SHP77 treated with DMSO at 0.1 percent for 48 hours (cell line): ENCODE measurements at regions not wholly inside any gene's neighbourhood (a gene's known extent, or its start where the extent isn't known, plus 50 kb on each side); places are given as distances from the start of the nearest gene placed in this dataset.

Experiments
- DNase-seq: peaks from one replicate; lab custom pipeline; 2025; lab: John Stamatoyannopoulos, UW

DNA sequence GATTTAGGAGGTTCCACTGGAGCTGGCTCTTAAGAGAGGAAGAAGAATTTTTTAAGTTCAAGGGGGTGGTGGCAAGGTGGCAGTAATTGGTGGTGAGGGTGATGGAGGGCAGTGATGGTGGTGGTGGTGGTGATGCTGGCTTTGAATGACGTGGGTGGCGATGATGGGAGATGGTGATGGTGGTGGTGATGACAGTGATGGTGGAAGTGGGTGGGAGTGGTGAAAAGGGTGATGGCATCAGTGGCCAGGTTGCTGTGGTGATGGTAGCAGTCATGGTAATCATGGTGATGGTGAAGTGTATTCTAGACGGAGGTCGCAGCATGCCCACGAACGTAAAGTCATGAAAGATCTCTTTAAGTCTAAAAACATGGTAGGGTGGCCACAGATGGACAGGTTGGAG is 197.3 kb downstream of the PTEN start:
- DNase-seq: no peak

GRCh38 chr10:88062385-88062784 is 199.0 kb downstream of the PTEN start:
- no peak for DNase-seq

DNA sequence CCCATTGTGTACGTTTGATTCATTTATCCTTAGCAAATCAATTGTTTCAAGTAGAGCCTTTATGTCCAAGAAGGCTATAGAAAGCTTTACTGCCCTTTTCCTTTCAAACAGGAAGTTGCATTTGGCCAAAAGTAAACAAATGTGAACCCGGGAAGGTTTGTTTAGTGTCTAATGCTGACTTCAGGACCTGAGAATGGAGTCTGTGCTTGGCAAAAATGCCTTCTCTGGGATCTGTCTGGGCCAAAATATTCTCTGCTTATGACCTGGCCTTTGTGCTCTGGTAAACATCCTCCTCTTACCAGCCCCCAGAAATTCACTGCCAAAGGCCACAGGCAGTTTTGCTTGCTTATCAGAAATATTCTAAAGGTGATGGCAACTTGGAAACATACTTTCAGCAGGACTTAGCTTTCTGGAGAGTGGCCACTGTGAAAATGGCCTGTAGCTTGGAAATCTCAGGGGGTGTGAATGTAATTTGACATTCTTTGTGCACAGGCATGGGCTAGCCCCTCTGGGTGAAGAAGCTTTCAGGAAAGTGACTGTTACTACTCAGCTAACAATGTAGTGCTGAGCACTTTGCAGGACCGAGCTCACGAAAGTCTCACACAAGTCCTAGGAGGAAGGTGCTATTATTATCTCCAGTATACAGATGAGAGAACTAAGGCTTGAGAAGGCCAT is 199.5 kb downstream of the PTEN start:
- no peak for DNase-seq

DNA sequence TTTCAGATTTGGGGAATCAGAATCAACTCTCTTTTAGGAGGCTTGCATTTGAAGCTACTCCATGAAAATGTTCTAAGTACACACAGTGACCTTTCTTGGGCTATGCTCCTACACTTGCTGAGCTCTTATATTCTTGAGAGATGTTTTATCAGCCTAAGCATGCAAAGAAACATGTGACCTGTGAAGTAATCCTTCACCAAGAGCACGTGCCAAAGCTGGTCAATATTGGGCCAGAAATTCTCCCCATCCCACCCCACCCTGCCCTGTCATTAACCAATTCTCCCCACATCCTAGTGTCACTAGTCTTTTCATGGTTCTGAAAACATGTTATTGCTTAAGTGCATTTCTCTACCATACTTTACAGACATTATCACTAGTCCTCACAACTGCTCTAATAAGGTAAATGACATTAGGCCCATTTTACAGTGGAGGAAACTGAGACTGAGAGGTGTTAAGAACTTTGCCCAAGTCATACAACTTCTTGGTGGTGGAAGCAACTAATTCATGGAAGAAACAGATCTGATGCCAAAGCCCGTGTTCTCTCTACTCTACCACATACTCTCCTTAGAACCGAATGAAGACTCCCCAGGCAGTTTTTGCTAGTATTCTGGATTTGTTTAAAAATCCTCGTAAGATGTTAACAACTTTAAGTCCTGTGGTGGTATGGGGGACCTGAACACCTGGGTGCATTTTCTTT is 200.6 kb downstream of the PTEN start:
- no peak for DNase-seq

DNA sequence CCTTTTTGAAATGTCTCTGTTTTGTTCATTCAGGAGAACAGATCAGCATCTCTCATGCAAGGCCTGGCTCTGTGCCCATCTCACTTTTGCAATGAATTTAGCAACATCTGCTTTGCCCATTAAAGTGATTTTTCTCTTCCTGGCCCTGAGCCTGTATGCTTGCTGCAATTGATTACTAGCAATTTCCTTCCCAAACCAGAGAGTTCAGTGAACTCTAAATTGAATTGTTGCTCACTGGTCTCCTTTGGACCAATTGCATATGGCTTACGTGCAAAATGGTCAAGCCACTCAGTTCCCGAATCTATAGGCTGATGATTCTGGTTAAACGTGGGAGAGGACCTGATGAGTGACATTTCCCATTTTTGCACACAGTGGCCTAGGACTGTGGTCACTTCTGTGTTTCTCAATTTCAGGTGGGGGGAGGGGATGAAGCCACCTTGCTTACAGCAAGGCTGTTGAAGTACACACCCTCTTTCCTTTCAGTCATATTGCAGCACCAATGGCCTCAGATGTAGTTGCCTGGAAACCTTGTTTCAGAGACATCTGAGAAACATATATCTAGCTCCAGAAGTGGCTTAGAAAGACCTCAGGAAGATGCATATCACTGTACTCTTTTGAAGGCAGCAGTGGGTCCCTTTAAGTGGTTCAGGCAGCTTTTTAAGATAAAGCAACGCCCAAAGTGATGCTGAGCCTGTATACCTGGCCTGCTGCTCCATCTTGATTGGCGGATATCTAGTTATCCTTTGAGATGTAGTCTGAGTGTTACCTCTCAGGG is 201.4 kb downstream of the PTEN start:
- DNase-seq: no peak

DNA sequence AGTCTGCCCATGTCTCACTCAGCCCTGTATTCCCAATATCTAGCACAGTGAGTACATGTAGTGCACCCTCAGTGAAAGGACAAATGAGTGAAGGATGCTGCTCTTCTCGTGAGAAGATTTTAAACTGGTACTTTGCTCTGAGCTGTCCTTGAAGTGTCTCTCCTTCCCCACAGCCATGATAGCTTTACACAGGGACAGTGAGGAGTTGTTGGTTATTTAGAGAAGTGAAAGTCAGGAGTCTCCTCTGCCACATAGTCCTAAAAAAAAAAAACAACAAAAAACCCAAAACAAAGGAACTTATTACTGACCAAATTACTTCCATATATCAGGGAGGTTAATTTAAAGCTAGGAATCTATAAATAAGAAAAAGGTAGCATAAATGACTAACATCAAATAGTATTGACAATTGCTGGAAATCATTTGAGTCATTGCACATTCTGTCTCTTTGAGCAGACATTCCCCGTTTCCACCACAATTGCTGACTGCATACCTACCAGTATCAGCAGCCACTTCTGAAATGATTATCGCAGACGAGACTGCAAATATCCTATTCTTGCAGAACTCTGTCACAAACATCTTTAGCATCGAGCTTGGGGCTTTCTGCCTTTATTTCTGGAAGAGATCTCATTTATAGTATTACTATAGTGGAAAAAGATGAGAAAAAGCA is 202.1 kb downstream of the PTEN start:
- no peak for DNase-seq

GRCh38 chr10:88066319-88066718 is 202.9 kb downstream of the PTEN start:
- no peak for DNase-seq

- DNase-seq: no peak
Observed at GRCh38 chr10:88066876-88067275, 203.5 kb downstream of the PTEN start.

DNA sequence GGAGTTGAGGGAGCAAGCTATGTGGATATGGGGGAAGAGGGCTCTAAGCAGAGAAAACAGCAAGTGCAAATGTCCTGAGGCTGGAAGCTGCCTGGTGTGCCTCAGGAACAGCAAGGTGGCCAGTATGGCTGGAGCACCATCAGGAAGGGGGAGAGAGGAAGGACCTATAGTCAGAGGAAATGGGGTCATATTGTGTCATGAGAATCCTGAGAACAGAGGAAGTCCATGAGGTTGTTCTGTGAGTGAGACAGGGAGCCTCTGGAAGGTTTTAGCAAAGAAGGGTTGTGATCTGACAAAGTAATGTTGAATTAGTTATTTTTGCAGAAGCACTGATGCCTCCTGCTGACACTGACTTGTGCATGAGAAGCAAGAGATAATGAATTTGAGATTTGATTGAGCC is 204.3 kb downstream of the PTEN start:
- DNase-seq: no peak

GRCh38 chr10:88069338-88069737 is 205.9 kb downstream of the PTEN start:
- DNase-seq: no peak

DNA sequence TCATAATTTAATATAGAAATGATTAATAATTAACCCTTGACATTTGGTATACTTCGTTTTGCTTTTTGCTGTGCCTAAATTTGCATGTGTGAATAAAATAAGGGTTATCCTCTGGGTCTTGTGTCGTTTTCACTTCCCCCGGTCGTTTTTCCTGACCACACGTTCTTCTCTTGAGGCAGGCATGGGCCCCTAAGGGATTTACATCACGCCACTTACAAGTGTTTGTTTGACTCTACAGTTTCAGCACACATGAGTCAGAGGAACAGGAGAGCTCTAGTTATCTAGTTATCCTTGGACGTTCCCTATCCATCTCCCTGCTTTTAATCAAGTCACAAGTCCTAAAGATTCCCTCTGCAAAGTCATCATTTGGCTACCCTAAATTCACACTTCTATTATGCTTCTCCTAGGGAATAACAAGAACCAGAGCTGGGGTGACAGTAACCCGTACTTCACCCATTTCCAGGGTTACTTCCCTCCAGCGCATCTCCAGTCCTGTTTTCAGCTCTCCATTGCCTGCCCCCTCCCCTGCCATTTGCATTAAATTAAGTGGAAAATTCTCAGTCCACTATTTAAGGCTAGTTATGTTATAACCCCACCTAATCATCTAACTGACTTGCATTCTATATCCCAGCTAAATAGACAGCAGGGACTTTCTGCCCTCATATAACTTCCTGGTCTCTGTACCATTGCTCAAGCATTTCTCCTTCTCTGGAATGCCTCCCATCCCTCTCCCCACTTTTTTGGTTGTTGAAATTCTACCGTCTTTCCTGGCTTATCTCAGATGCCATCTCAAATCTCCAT is 206.9 kb downstream of the PTEN start:
- no peak for DNase-seq

GRCh38 chr10:88071879-88072278 is 208.5 kb downstream of the PTEN start:
- DNase-seq: no peak

- no peak for DNase-seq
Observed at GRCh38 chr10:88073682-88074081, 210.3 kb downstream of the PTEN start.

GRCh38 chr10:88074971-88075370 is 211.5 kb downstream of the PTEN start:
- no peak for DNase-seq

DNA sequence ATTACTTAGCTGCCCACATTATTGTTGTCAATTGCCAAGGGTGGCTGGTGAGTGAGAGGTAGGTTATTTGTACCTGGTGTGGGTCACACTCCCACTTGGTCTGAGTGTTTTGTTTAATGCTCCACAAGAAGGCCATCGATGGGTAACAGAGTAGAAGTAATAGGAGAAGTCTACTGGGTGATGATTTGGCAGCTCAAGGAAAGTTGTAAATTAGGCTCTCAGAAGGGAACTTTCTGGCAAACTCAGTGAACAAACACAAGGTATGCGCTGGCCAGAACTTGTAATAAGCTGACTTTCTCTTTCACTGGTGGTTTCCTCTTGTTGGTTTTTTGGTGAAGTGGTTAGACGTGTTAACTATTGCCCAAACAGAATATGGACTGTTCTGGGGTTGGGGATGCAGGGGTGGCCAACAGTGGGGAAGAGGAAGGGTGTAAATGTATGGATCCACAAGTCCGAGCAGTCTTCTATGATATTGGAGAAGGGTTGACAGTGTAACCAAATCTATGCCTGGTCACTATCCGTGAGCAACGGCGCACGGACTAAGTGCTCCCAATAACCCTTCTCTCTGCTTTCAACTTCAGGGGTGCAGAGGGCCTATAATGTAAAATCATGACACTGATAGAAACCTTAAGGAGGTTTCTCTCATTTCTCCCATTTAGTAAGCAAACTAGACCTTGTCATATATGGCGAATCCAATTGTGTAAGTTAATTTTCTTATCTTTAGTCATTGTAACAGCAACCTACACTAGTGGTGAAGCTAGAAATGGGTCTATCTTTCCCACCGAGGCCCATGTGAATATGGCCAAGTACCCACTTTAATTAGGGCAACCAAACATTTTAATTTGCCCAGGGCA is 212.8 kb downstream of the PTEN start:
- DNase-seq: no peak

DNA sequence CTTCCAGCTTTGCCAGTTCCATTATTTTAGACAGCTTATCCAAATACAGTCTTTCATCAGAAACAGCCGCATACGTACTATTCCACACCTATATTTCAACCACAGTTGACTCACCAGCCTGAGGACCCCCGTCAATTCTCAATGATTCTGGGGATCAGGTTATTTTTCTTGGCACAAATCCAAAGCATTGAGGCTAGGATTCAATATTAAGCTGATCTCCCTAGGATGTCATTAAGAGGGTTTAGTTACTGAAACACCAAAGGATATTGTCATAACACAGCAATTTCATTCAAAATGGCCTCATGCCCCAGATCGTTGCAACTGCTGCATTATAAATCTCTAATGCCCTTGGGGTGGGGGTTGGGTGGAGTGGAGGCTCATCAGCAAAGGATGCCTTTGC is 214.6 kb downstream of the PTEN start:
- DNase-seq: no peak

- no peak for DNase-seq
Observed at GRCh38 chr10:88080213-88080612, 216.8 kb downstream of the PTEN start.

GRCh38 chr10:88081457-88082054 is 218.1 kb downstream of the PTEN start:
- DNase-seq: no peak

DNA sequence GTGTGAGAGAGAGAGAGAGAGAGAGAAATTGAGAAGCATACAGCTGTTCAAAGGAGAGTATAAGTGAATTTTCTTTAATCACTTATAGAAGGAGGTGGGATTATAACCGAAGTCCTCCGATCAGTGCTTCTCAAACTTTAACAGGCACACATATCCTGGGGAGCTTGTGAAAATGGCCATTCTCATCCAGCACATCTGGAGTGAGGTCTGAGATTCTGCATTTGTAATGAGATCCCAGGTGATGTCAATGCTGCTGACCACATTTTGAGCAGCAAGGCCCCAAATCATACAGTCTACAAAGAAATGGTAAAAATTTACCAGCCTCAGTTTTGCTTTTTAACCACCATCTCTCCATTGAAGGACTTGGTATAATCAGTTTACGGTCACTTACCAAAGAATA is 219.0 kb downstream of the PTEN start:
- no peak for DNase-seq

DNA sequence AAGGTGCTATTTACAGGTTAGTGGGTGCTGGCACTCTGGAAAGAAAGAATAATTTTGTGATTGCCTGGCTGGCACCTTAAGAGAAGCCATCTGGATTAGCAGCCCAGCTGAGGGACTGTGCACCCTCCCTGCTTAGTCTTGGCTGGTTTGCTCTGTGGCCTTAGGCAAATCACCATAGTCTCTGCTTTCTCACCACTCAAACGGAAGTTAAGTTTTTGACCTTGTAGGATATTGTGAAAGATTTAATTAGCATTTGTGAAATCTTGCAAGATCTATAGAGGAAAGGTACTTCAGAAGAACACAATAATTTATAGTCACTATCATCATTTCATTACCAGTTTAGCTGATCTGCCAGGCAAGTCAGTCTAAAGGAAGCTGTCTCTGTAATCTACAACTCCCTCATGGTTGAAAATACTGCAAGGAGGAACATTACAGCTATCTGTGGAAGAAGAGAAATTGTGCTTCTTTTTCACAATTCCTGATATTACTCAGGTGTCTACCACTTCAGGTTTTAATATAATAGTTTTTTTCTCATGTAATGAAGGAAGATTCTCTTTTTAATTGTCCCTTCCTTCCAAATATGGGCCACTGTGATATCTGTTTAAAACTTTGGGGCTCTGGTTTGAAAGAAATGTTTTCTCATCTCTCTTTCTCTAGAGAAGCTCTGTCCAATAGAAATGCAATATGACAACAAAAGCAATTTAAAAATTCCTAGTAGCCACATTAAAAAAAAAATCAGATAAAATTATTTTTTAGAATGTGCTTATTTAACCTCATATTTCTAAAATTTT is 219.6 kb downstream of the PTEN start:
- no peak for DNase-seq
